ENCODE measurements at regions not wholly inside any gene's neighbourhood (a gene's known extent, or its start where the extent isn't known, plus 50 kb on each side); places are given as distances from the start of the nearest gene placed in this dataset.

DNA sequence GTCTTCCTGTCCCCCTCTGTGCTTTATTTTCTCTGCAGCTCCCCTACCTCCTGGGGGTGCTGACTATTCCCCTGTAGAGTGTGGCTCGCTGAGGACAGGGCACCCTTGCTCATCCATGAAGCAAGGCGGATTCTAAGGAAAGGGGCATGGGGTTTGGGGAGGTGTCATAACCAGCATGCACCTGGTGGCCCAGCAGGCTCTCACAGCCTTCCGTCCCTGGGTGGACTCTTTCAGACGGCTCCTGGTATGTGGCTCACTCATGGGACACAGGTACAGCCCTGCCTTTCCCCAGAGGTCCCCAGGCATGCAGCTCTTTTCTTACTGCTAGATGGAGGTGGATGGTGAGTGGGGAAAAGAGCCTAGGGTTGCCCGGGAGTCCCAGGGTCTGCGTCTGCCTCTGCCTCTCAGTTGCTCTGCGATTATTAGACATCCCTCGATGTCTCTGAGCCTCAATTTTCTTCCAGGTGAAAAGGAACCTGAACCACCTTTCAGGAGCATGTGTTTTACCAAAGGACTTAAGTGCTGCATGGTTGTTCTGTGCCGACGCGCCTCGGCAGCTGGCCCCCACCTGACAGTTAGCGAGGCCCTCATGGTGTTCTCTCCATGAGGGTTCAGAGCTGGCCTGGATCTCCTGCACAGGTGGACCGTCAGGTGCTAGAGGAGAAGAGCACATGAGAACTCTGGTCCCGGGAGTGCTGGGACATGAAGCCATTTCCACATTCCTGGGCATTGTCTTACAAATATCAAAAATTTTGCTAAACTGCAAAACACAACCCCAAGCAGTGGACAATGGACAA, 172.5 kb upstream of the SHH start:
- DNase-seq: no peak

GRCh38 chr7:155984028-155984580, 171.8 kb upstream of the SHH start:
- DNase-seq: no peak

DNA sequence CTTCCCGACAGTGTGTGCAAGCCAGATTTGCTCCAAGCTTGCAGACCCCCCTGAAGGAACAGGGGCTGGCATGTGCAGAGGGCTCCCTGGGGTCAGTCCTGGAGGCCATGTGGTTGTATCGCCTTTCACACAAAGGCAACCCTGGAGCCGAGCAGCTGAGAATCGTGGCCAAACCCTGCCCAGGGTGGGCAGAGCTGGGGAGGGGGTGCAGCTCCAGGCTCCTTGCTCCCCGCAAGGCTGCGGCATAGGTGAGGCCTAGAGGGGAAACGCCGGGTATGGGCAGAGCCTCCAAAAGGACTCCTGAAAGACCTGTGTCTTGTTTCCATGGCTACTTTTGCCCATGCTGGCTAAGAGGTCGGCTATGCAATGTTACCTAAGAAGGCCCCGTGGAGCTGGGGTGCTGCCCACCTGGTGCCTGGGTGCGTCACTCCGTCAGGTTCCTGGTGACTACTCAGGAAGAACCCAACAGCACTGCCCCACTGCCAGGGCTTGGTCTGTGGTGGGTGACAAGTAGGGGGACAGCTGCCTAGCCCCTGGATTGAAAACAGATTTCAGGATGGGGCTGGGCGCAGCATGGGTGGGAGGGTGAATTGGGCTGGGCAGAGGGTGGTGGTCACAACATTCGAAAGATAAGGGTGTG, 171.0 kb upstream of the SHH start:
- no peak for DNase-seq

GRCh38 chr7:155981703-155982102, 169.4 kb upstream of the SHH start:
- DNase-seq: no peak

- DNase-seq: no peak
These were observed 168.6 kb upstream of the SHH start for GRCh38 chr7:155980841-155981240.

DNA sequence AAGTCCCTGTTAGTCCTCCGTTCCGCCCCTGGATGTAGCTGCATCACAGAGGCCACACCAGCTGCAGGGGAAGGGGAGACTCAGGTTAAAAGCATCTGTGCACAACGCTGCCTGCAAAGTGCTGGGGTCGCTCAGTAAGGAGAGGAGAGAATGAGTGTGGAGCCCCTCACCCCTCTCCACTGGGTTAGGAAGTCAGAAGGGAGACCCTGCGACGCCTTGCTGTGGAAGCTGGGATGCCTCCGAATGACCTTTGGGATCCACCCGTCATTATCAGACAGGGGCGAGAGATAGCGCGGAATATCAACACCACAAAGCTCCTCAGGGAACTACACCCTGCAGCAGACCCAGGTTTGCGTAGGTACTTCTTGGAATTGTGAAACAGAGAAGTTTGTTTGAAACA, 167.7 kb upstream of the SHH start:
- DNase-seq: no peak

DNA sequence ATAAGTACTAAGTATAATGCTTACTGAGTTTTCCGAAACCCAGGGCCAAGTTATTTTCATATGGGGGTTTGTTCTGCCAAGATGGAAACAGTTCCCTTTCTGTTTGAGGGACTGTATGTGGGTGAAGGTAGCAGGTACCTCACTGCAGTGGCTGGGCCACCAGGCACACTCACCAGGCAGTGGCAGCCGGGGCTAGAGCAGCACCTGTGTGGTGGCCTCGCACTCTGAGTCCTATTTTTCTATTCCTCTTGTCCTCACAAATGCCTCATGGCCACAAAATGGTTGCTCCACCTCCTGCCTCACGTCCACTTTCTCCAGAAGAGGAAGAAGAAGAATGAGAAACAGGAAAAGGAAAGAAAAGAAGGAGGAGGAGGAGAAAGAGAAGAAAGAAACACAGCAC, 167.3 kb upstream of the SHH start:
- no peak for DNase-seq

DNA sequence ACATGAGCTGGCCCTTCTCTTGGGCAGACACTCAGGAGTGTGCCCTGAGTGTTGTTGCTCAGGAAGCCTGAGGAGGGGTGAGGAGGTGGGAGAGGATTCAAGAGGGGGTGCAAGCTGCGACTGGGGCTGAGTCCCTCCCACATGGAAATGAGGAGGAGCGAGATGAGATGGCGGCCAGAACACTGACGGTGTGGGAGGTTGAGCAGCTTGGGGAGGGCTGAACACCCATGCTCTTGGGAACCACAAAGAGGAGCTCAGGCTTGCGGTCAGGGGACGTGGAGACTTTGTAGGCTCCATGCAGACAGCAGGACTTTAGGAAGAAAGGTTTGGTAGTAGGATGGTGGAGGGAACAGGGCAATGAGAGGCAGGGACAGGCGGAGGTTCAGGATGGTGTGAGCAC, 163.2 kb upstream of the SHH start:
- no peak for DNase-seq

- DNase-seq: no peak
These were observed 162.1 kb upstream of the SHH start for GRCh38 chr7:155974186-155974897.

GRCh38 chr7:155973451-155973997, 161.3 kb upstream of the SHH start:
- no peak for DNase-seq

DNA sequence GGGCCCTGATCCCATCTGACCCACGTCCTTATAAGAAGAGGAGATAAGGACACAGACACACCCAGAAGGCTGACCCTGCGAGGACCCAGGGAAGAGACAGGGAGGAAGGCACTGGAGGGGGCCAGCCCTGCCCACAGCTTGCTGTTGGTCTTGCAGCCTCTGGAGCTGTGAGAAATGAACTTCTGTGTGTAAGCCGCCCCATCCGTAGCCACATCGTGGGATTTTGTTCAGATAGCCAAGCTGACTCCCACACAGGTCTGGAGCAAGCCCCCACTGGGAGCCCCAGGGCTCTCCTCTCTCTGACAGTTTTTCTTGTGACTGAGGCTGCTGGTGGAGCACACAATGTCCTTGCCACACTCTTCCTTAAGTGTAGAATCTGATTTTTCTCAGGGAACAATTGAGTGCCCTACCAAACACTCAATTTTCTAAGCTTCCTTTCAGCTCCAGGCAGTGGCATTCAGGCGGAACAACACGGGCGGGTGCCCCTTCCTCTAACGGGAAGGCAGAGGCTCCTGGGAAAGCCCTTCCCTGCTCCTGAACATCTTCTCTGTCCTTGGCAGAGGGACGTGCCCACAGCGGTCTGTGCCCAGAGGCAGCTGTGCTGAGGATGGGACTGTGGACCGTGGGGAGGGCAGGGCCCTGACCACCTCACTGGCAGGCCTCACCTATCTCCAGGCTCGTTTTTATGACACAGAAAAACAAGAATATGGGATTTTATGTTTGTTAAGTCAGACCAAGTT, 160.6 kb upstream of the SHH start:
- DNase-seq: no peak

DNA sequence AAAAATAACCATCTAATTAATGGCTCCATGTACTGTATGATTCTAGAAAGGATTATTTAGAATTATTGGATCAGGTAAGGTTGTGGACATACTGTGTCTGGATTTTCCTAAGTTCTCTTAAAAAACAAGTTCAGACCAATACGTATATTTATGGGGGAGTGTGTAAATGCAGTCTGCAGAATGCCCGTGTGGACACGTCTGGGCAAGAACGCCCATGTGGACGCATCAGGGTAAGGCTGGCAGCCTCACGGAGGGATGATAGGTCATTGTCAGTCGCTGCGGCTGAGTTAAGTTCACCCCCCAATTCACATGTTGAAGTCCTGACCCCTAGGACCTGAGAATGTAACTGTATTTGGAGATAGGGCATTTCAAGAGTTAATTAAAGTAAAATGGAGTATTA, 160.0 kb upstream of the SHH start:
- no peak for DNase-seq

GRCh38 chr7:155971180-155971770, 159.0 kb upstream of the SHH start:
- DNase-seq: no peak

- DNase-seq: no peak
These were observed 157.1 kb upstream of the SHH start for GRCh38 chr7:155969192-155969929.

- peak; percentile 30 for DNase-seq
These were observed 152.7 kb upstream of the SHH start for GRCh38 chr7:155965010-155965409.

DNA sequence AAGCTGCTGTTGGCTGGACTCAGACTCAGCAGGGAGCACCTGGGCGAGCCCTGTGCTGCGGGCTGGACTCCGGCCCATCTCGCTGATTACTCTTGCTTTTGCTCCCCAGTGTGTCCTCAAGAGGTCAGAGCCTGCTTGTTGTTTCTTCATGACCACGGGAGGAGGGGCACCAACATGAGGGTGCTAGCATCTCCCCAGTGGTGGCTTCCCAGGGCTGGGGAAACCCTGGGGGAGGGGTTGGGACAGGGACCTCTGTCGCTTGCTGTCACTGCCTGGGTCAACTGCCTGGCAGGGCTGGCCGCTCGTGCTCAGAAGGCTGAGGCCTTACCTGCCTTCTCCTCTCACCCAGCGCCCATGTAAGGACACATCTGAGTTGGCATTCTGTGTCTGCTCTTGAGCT, 152.3 kb upstream of the SHH start:
- DNase-seq: no peak

- DNase-seq: no peak
These were observed 151.5 kb upstream of the SHH start for GRCh38 chr7:155963771-155964195.

- no peak for DNase-seq
These were observed 151.1 kb upstream of the SHH start for GRCh38 chr7:155963356-155963755.

DNA sequence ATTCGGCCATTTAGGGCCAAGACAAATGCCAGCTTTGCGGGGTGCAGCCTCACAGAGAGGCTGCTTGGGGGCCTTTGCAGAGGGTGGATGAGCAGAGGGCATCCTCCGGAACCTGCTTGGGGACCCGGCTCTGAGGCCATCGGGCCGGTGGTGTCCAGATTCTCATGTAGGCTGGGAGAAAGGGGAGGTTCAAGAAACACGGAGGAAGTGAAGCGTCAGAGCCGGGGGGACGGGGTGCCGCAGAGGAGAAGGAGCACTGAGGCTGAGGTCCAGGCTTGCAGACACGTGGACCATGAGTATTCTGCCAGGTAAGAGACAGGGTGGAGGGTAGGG, 150.7 kb upstream of the SHH start:
- DNase-seq: no peak

GRCh38 chr7:155962191-155962967, 150.1 kb upstream of the SHH start:
- peak; percentile 73 for DNase-seq

Measured in stimulated activated CD4-positive, alpha-beta T cell treated with anti-CD3 and anti-CD28 coated beads, Interleukin-15, amount 100 ng/mL, for 24 hours (primary cell).